Stimulated activated CD4-positive, alpha-beta T cell treated with anti-CD3 and anti-CD28 coated beads, Interleukin-1b, Interleukin-23, amount 100 ng/mL, for 4 hours (primary cell): ENCODE measurements at regions not wholly inside any gene's neighbourhood (a gene's known extent, or its start where the extent isn't known, plus 50 kb on each side); places are given as distances from the start of the nearest gene placed in this dataset.

ENCODE experiments used
- DNase-seq, 2 donors: peaks; one replicate each; pipeline ENCODE4 v3.0.0-alpha.2; 2020; ENCODE audit warnings: low read depth in 2 of 2

DNA sequence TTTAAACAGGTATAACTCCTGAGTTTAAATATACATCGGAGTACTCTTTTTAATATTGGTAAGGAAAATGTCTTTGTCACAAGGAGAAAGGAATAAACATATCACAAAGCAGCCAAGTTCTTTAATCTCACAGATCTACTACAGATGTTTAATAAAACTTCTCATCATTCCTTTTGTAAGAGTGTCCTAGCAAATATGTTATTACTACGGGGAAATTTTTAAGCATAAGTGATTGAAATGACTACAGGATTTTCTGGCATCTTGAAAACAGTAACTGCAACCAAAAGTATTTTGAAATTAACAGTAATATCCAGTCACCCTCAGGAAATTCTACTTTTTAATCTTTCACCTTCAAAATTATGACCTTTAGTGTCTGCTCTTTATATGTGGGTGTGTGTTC is 403.1 kb downstream of the IRS1 start:
- no peak for DNase-seq

DNA sequence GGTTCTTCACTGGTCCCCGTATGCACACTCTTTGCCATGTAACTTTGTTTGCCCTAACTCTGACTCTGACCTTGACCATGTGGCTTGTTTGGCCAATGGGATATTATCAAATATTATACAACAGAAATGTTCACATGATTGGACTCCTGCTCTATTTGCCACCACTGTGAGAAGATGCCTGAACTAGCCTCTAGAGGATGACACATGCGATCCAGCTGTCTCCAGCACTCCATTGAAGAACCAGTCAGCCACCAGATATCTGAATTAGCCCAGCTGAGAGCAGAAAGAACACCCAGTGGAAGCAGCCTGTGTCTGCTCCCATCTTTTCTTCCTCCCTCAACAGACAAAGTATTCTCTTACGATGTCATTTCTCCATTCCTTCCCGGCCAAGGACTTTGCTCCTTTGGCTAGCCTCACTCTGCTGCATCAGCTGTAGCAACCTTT is 412.1 kb downstream of the IRS1 start:
- no peak for DNase-seq

DNA sequence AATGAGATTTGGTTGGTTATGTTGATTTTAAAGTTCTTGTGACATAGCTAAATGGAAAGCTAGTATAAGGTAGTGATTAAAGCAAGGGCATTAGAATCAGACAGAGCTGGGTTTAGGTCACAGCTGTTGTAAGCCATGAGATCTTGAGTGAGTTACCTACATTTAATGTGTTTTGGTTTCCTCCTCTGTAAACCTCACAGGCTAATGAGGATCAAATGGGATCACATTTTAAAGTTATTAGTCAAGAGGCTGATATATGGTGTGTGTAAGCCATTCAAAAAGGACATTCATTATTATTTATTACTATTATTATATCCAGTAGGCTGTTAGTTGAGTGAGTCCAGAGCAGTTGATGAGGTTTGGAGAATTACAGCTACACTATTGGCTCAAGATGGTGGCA is 416.2 kb downstream of the IRS1 start:
- DNase-seq: no peak

DNA sequence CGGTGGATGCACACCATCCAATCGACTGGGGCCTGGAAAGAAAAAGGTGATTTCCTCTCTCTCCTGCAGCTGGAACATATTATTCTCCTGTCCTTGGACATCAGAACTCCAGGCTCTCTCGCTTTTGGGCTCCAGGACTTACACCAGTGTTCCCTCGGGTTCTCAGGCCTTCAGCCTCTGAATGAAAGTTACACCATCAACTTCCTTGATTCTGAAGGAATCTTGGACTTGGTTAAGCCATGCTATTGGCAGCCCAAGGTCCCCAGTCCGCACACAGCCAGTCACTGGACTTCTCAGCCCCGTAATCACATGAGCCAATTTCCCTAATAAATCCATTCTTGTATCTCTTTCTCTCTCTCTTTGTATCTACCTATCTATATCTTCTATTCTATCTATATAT is 418.9 kb downstream of the IRS1 start:
- no peak for DNase-seq

DNA sequence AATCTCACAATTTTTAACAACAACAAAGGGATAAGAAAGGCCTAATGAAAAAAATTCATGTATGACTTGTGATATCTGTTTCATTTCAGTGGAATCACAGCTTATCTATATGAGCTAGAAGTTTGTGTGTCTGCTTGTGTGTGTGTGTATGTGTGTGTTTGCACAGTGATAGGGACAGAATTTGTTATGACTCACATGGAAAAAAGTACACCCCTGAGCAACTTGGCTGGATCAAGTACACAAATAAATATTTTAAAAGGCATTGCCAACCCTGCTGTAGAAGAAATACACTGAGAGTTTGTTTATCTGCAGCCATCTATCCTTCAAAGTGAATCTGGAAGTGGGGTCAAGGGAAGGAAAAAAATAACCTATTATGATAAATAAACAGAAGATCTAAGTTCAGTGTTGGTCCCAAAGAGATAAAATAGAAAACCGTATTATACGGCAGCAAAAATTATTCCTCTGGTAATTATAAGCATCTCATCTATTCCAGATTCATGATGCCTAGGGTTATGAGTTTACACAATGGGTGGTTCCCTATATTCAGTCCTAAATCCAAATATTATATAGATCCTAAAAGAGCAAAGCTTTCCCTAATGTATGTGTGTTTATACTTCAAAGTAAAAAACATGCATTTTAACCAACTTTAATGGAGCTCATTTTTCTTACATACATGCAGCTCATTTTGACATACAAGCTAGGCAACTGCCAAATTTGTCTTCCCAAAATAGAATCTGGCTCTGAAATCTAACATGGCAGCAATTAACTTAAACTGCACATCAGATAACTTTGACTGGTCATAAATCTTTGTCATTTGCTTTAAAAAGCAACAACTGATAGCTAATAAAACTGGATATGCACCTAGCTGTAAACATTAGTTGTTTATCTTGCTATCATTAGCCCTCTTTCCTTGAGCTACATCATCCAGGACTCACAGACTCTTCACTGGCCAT is 420.6 kb downstream of the IRS1 start:
- no peak for DNase-seq

DNA sequence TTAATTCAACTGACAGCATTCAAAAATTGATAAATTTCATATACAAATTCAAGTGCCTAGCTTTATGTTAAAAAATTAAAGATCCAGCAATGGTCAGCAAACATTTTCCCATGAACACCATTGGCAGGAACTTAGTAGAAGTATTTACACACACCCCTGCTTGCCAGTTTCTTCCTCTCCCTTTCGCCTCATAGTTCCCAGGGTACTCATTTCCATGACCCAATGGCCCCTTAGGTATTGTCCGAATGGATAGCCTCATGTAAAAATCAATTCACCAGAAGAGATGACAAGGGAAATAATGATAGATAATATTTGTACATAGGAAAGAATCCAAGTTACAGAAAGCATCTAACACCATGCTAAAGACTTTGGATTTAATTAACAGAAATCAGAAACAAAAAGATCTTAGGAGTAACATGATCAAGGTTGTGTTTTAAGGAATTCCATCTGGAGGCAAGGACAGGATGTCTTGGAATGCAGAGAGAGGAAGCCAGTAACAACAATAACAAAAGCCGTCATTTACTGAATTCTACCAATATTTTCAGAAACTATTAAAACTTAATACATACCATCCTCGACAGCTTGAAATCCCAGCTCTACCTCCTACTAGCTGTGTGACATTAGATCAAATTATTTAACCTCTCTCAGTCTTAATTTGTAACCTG is 423.0 kb downstream of the IRS1 start:
- no peak for DNase-seq

DNA sequence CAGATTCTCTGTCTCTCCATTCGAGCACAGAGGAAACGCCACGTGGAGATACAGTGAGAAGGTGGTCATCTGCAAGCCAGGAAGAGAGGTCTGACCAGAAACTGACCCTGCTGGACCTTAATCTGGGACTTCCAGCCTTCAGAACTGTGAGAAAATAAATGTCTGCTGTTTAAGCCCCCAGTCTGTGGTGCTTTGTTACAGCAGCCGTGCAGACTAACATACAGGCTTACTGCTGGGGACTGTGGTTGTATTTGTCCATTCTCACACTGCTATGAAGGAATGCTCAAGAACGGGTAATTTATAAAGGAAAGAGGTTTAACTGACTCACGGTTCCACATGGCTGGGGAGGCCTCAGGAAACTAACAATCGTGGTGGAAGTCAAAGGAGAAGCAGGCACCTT is 432.7 kb downstream of the IRS1 start:
- DNase-seq: no peak

DNA sequence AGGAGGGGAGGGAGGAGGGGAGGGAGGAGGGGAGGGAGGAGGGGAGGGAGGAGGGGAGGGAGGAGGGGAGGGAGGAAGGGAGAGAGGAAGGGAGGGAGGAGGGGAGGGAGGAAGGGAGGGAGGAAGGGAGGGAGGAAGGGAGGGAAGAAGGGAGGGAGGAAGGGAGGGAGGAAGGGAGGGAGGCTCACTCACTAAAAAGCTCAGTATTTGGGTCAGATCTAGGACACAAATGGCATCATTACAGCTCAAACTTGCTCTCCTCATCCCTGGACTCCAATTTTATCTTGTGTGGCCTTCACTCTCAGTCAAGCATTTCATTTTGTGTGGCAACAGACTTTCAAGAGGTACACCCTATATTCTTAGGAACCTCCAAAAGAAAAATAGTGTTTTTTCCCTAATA is 435.4 kb downstream of the IRS1 start:
- DNase-seq: no peak

DNA sequence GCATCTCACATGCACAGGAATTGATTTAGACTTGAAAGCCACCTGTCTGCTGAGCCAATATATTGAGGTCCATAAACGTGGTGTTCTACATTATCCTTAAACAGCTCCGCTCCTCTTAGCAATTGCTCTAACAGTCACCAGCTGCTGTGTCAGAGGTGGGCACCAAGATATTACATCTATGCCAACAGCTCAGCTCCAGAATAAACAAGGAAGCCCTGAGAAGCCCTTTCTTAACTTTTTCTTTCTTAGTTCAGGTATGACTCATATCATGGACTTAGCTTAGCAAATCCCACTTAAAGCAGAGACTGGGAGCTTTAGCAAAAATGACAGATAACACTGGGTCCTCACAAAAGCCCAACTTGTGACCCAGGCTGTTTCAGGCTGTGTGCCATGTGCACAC is 436.6 kb downstream of the IRS1 start:
- DNase-seq: no peak

DNA sequence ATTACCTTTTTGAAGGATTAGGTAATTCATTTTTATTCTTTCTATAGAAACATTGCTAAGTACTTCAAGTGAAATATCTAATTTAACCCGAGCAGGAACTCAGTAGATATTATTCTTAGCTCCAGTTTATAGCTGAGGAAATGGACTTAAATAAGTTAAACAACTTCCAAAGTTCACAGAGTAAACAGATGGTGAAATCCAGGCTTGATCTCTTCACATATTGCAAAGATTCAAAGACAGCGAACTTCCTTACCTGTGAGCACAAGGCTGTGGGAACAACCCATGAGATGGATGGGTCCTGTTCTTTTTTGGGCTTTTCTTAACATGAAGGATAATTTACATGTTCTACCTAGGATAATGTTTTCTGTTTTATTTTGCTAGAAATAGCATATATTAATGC is 439.0 kb downstream of the IRS1 start:
- DNase-seq: no peak

DNA sequence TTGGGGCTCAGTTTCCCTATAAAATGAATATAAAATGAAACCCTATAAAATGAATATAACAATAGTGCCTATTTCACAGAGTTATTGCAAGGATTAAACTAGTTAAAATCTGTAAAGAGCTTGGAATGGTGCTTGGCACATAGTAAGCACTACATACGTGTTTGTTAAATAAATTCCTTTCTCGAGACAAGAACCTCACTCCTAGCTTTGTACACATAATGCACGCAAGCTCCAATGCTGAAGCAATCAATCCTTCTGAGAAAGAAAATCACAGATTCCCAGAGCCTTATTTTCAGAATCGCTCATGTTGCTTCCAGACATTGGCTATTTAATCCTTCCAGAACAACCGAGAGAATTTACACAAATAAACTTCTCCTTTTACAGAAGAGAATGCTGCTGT is 440.9 kb downstream of the IRS1 start:
- DNase-seq: no peak

DNA sequence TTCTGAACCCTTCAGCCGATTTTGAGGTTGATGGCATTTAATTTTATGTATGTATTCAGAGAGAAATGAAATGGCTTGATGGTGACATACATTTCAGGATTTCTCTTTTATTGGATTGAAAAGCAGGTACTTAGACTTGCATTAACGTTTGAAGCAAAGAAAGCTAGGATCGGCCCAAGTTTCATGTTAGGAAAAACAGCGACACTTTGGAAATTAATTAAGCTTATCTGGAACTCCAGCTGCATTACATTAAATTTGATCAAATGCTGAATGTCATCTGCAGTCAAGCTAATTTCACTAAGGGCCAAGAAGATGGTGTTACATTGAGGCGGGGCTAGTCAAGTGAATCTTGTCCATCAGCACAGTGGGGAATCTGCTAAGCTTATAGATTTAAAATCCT is 441.8 kb downstream of the IRS1 start:
- DNase-seq: no peak

DNA sequence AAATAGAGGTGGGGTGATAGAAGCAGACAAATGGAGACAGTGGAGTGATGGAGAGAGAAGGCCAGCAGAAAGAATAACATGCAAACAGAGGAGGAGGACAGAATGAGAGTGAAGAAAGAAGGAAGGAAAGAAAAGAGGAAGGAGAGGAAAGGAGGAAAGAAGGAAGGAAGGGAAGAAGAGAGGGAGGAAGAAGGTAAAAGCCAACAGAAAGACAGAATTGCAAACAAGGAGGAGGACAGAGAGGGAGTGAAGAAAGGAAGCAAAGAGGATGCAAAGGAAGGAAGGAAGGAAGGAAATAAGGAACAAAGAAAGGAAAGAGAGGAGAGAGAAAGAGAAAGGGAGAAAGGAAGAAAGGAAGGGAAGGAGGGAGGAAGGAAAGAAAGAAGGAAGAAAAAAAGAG is 444.0 kb downstream of the IRS1 start:
- no peak for DNase-seq

DNA sequence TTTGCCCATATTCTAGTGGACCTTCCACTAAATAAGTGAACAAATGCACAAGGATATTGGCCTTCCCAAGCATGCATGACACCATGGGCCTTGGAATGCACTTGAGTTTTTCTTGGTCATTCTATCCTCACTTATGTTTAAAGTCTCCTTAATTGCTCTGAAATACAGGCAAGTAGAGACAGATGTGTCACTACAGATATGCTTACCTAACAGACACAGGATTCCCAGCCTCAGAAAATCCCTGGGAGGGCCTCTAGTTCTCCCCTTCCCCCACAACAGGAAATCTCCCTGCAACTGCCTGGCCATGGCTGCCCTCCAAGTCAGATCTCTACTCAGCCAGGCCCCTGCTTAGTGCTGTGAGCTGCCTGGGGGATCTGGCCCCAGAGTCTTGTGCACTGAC is 445.2 kb downstream of the IRS1 start:
- no peak for DNase-seq

DNA sequence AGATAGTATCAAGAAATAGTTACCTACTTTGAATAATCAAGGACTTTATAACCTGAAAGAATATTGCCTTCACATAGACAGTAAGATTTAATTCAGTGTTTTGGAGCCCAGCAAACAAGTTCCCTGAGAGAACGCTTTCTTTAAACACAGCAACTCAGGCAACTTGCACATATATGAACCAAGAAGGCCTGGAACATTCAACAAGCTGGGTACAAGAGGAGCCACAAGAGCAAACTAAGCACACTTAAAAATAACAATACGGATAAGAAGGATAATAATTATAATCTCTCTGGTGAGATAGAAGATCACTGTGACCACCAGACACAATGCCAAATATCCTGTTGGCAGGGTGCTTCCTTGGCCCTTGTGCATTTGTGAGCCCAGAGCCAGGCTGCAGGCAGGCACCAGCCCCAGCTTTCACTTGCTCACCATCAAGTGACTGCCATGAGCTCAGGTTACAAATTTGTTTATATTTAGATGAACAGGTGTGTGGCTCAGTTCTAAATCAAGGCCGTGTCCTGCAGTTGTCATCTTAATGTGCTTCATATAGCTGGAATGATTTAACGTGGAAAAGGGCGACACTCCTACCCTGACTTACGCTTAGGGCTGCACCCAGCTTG is 446.6 kb downstream of the IRS1 start:
- DNase-seq: no peak

DNA sequence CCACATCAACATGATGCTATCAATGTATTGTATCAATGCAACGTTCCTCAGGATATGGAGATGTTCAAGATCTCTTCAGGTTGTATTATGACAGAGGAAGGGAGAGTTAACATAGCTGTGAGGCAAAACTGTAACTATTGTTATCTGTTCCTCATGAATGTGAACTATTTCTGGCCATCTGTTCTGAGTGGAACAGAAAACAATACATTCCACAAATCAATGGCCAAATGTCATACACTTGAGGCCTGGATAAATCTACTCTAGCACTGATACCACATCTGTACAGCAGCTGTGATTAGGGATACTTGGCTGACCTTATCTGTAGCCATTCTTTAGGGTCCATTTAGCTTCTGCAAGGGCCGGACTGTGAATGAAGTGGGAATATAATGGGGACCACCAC is 447.9 kb downstream of the IRS1 start:
- no peak for DNase-seq

DNA sequence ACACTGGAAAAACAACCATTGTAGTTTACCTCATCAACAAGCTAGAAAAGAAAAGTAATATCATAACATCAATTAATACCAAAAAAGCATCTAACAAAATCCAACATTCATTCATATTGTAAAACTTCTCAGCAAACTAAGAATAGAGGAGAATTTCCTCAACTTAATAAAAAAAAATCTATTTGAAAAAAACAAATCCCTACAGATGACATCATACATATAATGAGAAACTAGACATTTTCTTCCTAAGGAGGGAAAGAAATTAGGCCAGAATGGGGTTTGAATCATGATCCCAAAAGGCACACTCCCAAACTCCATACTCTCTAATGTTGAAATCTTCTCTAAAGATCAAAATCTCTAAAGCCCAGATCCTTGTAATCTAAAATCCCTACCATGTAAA is 460.0 kb downstream of the IRS1 start:
- DNase-seq: no peak

DNA sequence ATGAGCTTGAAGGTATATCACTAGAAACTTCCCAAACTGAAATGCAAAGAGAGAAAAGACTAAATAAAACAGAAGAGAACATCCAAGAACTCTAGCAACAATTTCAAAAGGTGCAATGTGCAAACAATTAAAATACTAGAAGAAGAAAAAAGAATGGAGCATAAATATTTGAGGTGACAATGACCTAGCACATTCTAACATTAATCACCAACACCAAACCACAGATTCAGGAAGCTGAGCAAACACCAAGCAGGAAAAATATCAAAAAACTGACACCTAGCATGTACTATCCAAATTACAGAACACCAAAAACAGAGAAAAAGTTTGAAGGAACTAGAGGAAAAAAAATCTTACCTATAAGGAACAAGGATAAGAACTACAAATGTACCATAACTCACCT is 460.8 kb downstream of the IRS1 start:
- no peak for DNase-seq

DNA sequence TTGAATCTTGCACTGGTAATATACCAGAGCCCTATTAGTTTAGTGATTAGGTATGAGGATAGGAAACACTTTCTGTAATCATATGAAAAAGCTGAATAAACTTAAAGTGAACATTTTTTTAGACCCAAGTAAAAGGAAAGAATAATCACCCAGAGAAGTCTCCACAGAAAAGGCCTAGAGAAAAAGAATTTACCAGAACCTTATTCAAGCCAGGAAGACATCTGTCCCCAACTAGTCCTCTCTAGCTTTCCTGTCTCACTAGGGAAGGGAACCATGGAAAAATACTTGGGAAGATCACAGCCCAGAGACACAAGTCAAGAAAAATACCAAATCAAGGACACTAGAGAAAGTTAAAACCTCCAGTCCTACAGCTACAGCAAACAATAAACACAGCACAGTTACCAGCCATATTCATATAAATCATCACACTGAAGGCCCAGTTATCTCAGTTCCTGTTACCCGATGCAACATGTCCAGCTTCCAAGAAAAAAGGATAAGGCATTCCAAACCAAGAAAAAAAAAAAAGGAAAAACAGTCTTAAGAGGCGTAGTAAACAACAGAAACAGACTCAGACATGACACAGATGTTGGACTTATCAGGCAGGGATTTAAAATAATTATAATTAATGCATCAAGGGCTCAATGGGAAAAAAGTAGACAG is 461.5 kb downstream of the IRS1 start:
- no peak for DNase-seq

DNA sequence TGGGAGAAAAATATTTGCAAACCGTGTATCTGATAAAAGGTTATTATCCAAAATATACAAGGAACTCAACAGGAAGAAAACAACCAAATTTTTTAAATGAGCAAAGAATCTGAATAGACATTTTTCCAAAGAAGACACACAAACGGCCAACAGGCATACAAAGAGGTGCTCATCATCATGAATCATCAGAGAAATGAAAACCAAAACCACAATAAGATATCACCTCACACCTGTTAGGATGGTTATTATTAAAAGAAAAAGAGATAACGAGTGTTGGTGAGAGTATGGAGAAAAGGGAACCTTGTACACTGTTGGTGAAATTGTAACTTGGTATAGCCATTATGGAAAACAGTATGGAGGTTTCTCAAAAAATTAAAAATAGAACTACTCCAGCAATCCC is 463.3 kb downstream of the IRS1 start:
- no peak for DNase-seq

DNA sequence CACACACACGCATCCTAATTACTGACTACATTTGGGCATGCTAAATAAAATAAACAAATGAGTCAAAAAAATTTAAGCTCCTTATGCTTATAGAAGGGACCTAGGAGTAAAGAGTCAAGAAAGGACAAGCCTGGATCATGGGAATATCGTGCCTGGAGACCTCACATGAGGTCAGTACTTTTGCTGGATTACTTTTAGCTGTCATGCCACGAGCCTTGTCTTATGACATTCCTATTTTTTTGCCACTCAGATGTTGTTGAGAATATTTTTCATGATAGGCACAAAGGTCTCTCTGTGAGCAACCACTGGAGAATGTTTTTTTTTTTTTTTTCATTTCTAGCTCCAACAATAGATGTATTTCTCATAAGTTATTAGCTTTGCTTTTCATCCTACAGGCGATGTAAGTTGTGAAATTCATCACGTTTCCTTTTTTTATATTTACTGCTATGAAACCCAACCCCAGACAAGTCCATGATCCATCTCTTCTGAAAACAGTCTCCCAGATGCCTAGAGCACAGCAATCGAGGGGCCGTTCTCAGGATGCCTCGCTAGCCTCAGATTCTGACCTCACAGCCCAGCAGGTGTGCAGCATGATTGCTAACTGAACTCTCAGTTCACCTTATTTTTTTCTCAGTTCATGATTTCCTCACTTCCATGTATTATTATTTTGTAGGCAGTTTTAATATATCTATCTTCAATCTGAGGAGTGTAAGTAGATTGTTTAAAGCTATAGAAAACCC is 464.5 kb downstream of the IRS1 start:
- no peak for DNase-seq

DNA sequence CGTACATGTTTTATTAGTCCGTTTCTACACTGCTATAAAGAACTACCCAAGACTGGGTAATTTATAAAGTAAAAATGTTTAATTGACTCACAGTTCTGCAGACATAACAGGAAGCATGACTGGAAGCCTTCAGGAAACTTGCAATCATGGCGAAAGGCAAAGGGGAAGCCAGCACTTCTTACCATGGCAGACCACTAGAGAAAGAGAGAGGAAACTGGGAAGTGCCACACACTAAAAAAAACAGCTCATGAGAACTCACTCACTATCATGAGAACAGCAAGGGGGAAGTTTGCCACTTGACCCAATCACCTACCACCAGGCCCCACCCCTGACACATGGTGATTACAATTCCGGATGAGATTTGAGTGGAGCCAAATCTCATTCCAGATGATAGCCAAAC is 466.2 kb downstream of the IRS1 start:
- DNase-seq: no peak
